ENCODE measurements at regions not wholly inside any gene's neighbourhood (a gene's known extent, or its start where the extent isn't known, plus 50 kb on each side); places are given as distances from the start of the nearest gene placed in this dataset.

DNA sequence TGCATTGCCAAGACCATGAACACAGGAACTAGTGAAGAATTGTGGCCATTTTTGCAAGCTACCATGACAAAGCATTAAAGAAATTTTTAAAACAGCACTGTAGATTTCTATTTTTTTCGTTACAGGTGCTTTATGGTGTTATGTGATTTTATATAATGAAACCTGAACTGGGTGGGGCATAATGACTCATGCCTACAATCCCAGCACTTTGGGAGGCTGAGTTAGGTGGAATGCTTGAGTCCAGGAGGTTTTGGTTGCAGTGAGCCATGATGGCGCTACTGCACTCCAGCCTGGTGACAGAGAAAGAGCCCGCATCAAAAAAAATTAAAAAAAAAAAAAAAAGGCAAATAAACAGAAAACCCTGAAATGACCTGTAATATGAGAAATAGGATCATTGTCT, 846.7 kb downstream of the EPHA3 start (continued):
- TF ChIP-seq LCOR (CRISPR knock-in tag; IDR thresholded peaks at IDR 0.05) (no peak), FOXM1 (IDR thresholded peaks at IDR 0.05; ENCODE audit: low read depth) (no peak), FOXM1 (CRISPR knock-in tag; IDR thresholded peaks at IDR 0.05; ENCODE audit: low read depth) (no peak)

DNA sequence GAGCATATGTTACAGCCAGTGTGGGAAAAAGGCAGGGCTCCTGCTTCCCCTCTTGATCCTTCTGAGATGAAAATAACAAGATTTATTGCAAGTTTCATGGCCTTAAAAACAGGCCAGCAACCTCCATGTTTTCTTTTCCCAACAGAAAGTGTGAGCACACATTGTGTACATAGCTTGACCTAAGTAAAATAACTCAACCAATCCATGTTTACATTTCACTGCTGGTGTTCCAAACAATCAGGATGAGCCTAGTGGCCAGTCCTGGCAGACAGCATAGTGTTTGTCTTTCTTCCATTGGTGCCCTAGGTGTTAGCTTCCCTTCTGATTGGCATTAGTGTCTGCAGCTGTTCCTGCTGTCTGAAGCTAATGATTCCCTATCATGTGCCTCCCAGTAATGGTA, 847.7 kb downstream of the EPHA3 start:
- H4K20me1 ChIP-seq (replicated peaks; ENCODE audit: control insufficient read depth, insufficient read depth, low read length) = no peaks in the 10 kb centered on the region
- no peaks in the 10 kb centered on the region for H3K9me1 ChIP-seq (ENCODE audit: control insufficient read depth, insufficient read depth, low read length)
- no peaks in the 10 kb centered on the region for H3K36me3 ChIP-seq (ENCODE audit: control insufficient read depth, insufficient read depth, low read length)
- H3K9ac ChIP-seq (ENCODE audit: insufficient read depth in 1 of 2, low read depth in 2 of 2, low read length in 2 of 2) = no peak overlapping the region
- H3K4me3 ChIP-seq = no peak overlapping the region
- ATAC-seq (no peak), FAIRE-seq (no peak), DNase-seq (ENCODE audit: extremely low read depth in 1 of 4, low spot score in 3 of 4) (no peak)
- H3K79me2 ChIP-seq (ENCODE audit: control insufficient read depth, insufficient read depth, low read length) = no peaks in the 10 kb centered on the region
- no peak overlapping the region for H3K27ac ChIP-seq (ENCODE audit: extremely low read depth, low read depth, low read length)
- no peak overlapping the region for H3K4me2 ChIP-seq (ENCODE audit: insufficient read depth, low read length)
- H2AFZ ChIP-seq (ENCODE audit: low read depth, low read length) = no peak overlapping the region
- TF ChIP-seq TGIF2 (CRISPR knock-in tag; IDR thresholded peaks at IDR 0.05) (no peak), ZNF589 (CRISPR knock-in tag; IDR thresholded peaks at IDR 0.05; ENCODE audit: low read depth) (no peak), CBFA2T3 (IDR thresholded peaks at IDR 0.05) (no peak)
- no peaks in the 10 kb centered on the region for H3K4me1 ChIP-seq (replicated peaks in 1 of 2; ENCODE audit: control insufficient read depth in 2 of 2, insufficient read depth in 2 of 2, low read length in 2 of 2)
- BruUV-seq (replicated peaks) = no TSS peak
- in situ Hi-C loops (cut with MboI) (no loop called here), intact Hi-C loops (cut with micrococcal nuclease) (no loop called here)
- H3K9me3 ChIP-seq (replicated peaks; ENCODE audit: control insufficient read depth, insufficient read depth, low read depth, low read length) = no peaks in the 10 kb centered on the region
- ChIA-PET POLR2A (no interaction called here), CTCF (ENCODE audit: low intra/inter-chr PET ratio) (no interaction called here)
- H3K27me3 ChIP-seq (ENCODE audit: control insufficient read depth in 2 of 2, insufficient read depth in 2 of 2, low read length in 2 of 2) = no peaks in the 10 kb centered on the region

- ChIA-PET POLR2A (no interaction called here), CTCF (ENCODE audit: low intra/inter-chr PET ratio) (no interaction called here)
- FAIRE-seq = no peak
- intact Hi-C loops (cut with micrococcal nuclease) (no loop called here), in situ Hi-C loops (cut with MboI) (no loop called here)
- H3K9me1 ChIP-seq (ENCODE audit: control insufficient read depth, insufficient read depth, low read length) = no peaks in the 10 kb centered on the region
- 0% methylated on average over 2 of the region's 2 CpGs for WGBS (ENCODE audit: insufficient coverage, low coverage, missing lambda C conversion rate)
- H2AFZ ChIP-seq (ENCODE audit: low read depth, low read length) = no peak overlapping the region
- H3K9me3 ChIP-seq (replicated peaks; ENCODE audit: control insufficient read depth, insufficient read depth, low read depth, low read length) = no peaks in the 10 kb centered on the region
- no peak overlapping the region for H3K4me2 ChIP-seq (ENCODE audit: insufficient read depth, low read length)
- no peak overlapping the region for H3K4me3 ChIP-seq
- no peaks in the 10 kb centered on the region for H3K27me3 ChIP-seq (ENCODE audit: control insufficient read depth in 2 of 2, insufficient read depth in 2 of 2, low read length in 2 of 2)
- no peaks in the 10 kb centered on the region for H3K4me1 ChIP-seq (replicated peaks in 1 of 2; ENCODE audit: control insufficient read depth in 2 of 2, insufficient read depth in 2 of 2, low read length in 2 of 2)
- no peak for DNase-seq (ENCODE audit: extremely low read depth in 1 of 4, low spot score in 3 of 4)
- no peak overlapping the region for H3K9ac ChIP-seq (ENCODE audit: insufficient read depth in 1 of 2, low read depth in 2 of 2, low read length in 2 of 2)
- BruUV-seq (replicated peaks) = no TSS peak
- H4K20me1 ChIP-seq (replicated peaks; ENCODE audit: control insufficient read depth, insufficient read depth, low read length) = no peaks in the 10 kb centered on the region
- H3K79me2 ChIP-seq (ENCODE audit: control insufficient read depth, insufficient read depth, low read length) = no peaks in the 10 kb centered on the region
- ATAC-seq = no peak
- no peak overlapping the region for H3K27ac ChIP-seq (ENCODE audit: extremely low read depth, low read depth, low read length)
- no peaks in the 10 kb centered on the region for H3K36me3 ChIP-seq (ENCODE audit: control insufficient read depth, insufficient read depth, low read length)
- TF ChIP-seq CAMTA2 (CRISPR knock-in tag; conservative IDR thresholded peaks at IDR 0.05) (no peak), ZNF707 (CRISPR knock-in tag; conservative IDR thresholded peaks at IDR 0.05) (no peak), ZNF134 (CRISPR knock-in tag; conservative IDR thresholded peaks at IDR 0.05) (no peak), ETV5 (CRISPR knock-in tag; IDR thresholded peaks at IDR 0.05; ENCODE audit: low read depth) (no peak), ZNF444 (CRISPR knock-in tag; IDR thresholded peaks at IDR 0.05) (no peak), PRDM10 (IDR thresholded peaks at IDR 0.05; ENCODE audit: partially characterized antibody) (no peak), CSDE1 (IDR thresholded peaks at IDR 0.05) (no peak), ZBED1 (IDR thresholded peaks at IDR 0.05) (no peak)
These were observed 850.0 kb downstream of the EPHA3 start for GRCh38 chr3:89957451-89957850.
